Cardiac fibroblast (primary cell): ENCODE measurements at regions not wholly inside any gene's neighbourhood (a gene's known extent, or its start where the extent isn't known, plus 50 kb on each side); places are given as distances from the start of the nearest gene placed in this dataset.

Experiments used
- DNase-seq, 2 donors: peaks; one replicate each; pipeline versions ENCODE4 v3.0.0 to v3.0.0-alpha.2; 2010; ENCODE audit warnings: low read depth in 2 of 2
- H3K4me3 ChIP-seq, 2 donors: replicated peaks in 1 of 2; 1 replicate in 1 of 2; 2 replicates in 1 of 2; pipeline ENCODE4 v1.5.1; 2011; ENCODE audit warnings: low read depth in 2 of 2, low read length in 2 of 2, mild to moderate bottlenecking in 2 of 2, moderate library complexity in 1 of 2
- CTCF ChIP-seq: IDR thresholded peaks from one replicate; pipeline ENCODE4 v1.5.1; 2011; ENCODE audit warnings: low read depth, mild to moderate bottlenecking, low read length, inconsistent platforms

- TF ChIP-seq CTCF, result no peak
- H3K4me3 ChIP-seq, result no peak overlapping the region
- DNase-seq, result no peak
These were observed 146.5 kb upstream of the FERMT1 start for GRCh38 chr20:6269168-6269873.

DNA sequence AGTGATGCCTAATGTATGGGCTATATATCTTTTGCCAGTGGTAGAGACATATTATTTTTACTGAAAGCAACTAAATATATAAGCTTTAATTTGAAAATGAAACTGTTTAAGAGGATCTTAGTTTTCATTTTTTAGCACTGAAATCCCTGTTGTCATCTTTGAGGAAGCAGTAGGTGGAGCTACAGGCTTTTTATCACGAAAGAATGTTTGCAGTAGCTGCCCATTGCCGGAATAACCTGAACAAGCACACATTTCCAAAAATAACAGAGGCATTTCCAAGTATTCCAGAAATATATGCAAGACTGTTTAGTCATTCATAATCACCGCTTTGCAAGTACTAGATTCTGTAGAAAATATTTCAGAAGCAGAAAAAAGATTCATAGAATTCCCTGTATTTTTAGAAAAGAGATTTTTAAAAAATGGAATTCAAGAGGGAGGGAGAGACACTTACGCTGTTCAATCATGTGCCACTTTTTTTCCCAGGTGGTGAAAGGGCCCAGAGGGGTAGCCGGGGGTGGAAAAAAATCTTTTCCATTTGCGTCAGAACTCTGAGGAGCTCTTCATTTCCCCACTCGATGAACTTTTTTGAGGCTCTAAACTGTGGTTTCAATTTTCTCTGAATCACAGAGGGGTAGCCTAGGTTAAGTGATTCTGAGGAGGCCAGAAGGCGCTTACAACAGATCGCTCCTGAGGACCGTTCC is 142.5 kb upstream of the FERMT1 start:
- H3K4me3 ChIP-seq, result peak overlapping the region in 1 of 2 donors; percentile 19

DNA sequence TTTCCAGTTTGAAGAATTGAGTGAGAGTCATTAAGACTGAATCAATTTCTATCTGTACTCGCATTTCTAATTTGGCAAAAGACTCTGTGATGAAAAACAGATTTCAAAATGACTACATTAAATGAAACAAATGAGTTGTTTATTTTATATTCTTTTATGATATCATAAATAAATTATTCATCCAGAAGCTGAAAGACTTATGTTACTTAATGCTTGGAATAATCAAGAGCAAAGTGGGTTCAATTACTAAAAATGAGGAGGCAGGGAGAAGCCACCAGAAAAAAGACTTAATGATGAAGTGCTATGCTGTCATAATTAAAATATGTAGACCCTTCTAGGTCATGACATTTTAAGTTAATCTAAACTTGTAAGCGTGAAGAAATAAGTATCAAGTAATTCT is 130.6 kb upstream of the FERMT1 start:
- H3K4me3 ChIP-seq, result no peak overlapping the region
- DNase-seq, result no peak
- TF ChIP-seq CTCF, result no peak

More for the DNA sequence above, 142.5 kb upstream of the FERMT1 start:
- TF ChIP-seq CTCF, result peak; percentile 46
- DNase-seq, result peak; percentile 86 to 91

GRCh38 chr20:6245436-6245835 is 122.6 kb upstream of the FERMT1 start:
- no peak overlapping the region for H3K4me3 ChIP-seq
- TF ChIP-seq CTCF, result no peak
- no peak for DNase-seq

DNA sequence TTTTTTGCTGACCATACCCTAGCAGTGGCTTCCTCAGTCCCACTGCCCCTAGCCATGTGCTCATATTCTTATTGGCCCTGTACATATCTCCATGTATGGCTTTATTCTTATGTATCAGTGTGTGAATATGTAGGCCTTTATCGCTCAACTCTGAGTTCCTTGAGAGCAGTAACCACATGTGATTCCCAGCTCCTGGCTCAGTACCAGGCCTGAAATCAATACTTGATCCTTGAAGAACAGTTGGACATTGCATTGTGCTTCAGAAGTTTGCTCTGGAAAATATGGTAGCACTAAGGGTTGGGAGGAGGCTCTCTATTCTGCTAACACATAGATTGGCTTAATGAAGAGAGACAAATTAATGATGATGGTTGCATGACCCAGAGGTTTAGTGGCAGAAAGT is 118.8 kb upstream of the FERMT1 start:
- no peak for TF ChIP-seq CTCF
- DNase-seq, result no peak
- H3K4me3 ChIP-seq, result no peak overlapping the region

DNA sequence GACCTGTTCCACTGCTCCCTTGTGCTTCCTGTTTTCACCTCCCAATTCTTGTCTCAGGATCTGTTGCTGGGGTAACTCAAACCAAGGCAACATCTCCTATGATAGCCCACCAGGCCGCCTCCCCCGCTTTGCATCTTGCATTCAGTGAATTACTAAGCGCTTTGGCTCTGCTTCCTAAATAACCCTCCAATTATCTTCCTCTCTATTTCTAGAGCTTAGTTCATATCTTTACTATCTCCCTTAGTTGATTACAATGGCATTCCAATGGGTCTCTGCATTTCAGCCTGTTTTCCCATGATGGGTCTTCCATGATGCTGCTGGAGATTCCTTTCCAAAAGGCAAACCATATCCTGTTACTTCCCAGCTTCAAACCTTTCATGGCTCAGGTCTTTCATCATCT is 117.2 kb upstream of the FERMT1 start:
- TF ChIP-seq CTCF, result no peak
- no peak for DNase-seq
- no peak overlapping the region for H3K4me3 ChIP-seq
